ENCODE measurements at regions not wholly inside any gene's neighbourhood (a gene's known extent, or its start where the extent isn't known, plus 50 kb on each side); places are given as distances from the start of the nearest gene placed in this dataset.
A peak's percentile ranks its signal among the peaks of the same experiment; 100 is the strongest.

DNA sequence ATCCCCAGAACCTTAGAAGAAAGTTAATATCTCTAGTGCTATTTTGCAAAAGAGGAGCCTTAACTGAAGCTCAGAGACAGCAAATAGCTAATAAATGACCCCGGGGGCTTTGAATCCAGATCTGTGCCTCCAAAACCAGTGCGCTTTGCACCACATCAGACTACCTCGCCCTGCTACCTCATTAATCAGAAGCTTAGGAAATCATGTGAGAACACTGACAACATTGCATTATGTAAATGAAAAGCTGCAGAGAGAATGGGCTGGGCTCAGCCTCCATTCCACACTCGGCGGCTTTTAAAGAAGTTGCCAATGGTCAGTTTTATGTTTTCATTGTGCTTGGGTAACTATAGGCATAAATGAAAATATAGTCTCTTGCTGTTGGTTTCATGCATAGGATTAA, 54.0 kb upstream of the STMND1 start:
- no peak for DNase-seq

DNA sequence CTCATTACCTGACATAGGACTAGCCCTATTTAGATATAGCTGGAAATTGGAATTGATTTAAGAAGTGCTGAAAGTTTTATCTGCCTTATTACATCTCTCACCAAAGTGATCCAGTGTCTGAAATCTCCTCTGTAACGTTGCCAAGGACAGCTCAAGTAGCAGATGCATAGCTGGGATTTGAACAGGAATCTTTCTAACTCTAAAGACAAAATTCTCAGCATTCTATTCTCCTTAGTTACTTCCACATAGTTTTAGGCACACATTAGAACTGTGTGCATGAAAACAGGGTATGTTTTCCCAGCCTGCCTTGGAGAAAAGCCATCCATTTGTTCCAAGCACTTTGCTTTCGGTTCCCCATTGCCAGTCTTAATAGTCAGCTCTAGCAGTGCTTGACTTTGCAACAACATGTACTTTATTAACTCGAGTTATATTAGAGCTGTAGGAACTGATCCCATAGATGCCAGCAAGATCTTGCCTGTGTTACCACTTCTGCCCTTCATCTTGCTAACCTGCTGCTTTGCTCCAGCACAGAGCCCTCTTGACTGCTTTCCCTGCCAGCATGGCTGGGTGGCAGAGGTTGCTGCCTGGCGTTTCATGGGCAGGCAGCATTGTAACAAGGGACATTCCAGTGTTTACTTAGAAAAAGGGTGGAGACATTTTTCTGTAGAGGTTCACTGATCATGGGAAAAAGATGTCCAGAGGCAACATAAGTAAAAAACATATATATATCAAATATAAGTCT, 56.1 kb upstream of the STMND1 start:
- DNase-seq, result peak; percentile 92

DNA sequence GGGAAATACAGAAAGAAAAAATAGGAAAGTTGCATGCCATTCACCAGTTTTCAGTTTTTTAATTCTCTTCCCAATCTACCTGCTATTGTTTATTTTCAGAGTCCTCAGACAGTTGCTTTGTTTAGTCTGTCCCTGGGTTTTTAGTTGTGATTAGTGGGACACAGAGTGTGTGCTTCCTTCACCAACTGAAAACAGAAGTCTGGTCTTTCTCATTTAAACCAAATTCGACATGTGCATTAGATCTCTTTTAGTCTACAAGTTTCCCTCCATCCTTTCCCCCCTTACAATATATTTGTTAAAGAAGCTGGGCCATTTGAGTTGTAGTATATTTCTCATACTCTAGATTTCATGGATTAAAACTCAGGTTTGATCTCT, 58.7 kb upstream of the STMND1 start:
- DNase-seq, result no peak

DNA sequence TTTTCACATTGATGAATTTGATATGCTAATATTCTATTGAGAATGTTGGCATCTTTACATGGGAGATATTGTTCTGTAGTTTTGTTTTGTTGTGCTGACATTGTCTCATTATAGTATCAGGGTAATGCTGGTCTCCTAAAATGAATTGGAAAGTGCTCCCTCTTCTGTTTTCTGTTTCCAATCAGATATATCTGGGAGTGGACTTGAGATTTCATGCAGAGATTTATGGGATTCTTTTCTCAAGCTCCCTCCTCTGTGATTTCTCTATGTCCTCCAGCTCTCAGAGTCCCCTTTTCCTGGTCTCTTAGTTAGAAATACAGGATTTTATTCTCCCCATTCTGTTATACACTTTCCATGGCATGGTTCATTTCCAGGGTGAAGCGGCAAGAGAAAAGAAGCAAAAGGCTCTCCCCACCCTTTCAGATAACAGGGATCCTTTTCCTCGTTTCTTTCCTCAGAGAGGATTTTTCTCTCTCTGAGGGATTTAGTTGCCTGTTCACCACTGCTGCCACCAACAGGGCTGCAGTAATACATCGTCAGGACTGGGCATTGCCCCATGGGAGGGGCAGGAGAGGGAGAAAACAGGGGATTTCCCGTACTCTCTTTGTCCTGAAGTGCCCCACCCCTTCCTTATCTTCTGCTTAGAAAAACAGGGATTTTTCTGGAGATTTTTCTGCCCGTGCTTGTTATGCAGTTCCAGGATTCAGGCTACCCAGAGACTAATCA, 59.3 kb upstream of the STMND1 start:
- DNase-seq, result peak; percentile 36

DNA sequence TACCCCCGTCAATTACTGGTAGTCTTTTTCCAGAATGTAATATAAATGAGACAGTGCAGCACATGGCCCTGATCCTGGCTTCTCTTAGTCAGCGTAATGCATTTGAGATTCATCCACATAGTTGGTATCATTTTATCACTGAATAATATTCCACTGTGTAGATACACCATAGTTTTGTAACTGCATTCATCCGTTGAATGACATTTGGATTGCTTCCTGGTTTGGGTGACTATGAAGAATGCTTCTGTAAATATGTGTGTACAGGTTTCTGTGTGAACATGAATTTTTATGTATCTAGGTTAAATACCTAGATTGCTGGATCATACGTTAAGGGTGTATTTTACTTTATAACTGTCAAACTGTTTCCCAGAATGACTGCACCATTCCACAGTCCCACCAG, 62.6 kb upstream of the STMND1 start:
- peak; percentile 34 for DNase-seq

GRCh38 chr6:17038316-17038715, 63.5 kb upstream of the STMND1 start:
- peak; percentile 69 for DNase-seq

- no peak for DNase-seq
Observed at GRCh38 chr6:17036065-17036393, 65.8 kb upstream of the STMND1 start.

GRCh38 chr6:17035257-17036064, 66.4 kb upstream of the STMND1 start:
- no peak for DNase-seq

GRCh38 chr6:17033746-17034145, 68.1 kb upstream of the STMND1 start:
- no peak for DNase-seq

DNA sequence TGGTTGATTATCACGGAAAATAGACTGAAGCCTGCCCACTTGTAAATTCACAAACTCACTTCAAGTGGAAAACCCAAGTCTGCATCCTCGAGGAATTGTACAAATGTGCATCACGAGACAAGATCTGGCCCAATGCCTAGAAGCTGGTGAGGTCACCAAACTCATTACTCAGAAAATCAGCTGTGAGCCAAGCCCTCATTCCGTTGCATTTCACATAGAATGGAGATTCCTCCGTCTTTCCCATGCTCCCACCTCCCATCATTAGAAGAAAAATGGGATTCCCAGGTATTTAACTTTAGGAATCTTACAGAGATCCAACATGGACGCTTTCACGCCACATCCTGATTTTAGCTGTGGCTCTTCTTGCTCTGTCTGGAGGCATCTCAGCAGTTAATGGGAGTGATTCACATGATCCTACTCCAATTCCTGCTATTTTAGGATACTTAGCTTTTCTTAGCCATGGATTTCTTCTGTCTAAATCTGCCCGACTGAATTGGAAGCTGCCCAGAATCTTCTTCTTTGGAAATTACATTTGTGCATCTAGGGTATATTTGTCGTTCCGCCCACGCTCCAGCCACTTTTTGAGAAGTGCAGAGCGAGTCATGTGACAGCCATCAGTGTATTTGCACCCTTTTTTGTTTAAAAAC, 68.7 kb upstream of the STMND1 start:
- DNase-seq, result peak; percentile 95

DNA sequence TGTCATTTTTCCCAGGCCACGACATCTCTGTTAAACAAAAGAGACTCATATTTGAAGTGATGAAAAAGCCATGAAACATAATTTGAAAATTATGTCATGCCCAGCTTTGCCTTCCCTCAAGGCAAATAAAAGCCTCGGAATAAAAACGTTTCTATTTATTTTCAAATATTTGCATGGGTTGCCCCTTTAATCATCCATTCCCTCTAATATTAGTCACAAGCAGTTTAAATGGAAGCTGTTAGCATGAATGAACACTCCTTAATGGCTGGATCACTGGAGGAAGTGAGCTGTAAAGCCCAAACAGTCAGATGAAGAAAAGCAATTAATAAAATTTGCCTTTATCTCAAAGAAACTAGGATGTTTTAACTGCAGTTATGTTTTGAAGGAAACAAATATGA, 69.3 kb upstream of the STMND1 start:
- peak; percentile 80 for DNase-seq

DNA sequence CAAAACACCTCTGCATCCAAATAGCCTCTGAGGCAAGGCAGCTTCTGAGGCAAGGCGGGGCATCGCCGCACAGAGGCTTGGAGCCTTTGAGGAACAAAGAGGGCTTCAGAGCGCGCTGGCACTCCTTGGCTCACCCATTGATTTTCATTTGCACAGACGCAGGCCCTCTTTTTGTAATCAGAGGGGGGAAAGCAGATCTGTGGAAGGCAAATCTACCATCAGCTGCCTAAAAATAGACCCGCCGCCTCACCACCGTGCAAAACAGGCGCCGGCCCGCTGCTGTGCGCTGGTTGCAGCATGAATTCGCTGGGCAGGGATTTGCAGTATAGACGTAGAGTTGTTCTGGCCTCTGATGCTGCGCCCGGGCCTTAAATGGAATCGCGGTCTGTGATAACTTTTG, 69.9 kb upstream of the STMND1 start:
- no peak for DNase-seq

DNA sequence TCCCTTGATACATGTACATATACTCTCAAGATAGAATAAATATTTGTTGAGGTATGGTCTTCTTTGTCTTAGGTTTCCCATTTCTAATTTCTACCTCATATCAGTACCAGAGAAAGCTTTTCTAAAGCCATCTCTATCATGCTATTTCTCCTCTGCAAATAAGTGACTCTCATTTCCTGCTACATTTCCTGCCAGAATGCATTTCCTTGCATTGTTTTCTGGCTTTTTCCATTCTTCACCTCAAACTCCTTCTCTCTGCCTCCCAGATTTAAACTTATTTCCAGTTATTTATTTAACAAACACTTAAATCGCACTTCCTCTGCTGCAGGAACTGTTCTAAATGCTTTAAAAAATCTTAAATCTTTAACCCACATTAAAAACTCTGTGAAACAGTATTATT, 74.4 kb upstream of the STMND1 start:
- no peak for DNase-seq

DNA sequence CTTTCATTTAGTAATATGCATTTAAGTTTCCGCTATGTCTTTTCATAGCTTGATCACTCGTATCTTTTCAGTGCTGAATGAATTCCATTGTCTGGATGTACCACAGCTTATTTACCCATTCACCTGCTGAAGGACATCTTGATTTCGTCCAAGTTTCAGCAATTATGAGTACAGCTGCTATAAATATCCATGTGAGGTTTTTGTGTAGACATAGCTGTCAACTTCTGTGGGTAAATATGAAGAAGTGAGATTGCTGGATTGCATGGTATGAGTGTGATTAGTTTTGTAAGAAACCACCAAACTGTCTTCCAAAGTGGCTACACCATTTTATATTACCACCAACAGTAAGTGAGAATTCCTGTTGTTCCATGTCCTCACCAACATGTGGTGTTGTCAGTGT, 79.2 kb upstream of the STMND1 start:
- DNase-seq, result peak; percentile 49

DNA sequence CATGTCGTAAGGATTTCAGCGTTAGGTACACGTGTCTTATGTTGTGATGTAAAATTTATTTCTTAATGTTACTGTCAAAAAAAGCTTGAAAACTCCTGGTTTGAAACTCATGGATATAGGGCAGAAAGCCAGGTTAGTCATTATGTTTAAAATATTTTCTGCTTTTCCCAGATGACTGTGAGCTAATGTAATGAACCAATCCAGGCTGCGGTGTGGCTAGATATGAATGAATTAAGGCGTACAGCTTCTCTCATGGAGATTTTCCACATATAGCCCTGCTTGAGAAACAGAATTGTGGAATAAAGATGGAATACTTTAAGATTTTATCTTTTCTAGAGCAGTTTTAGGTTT, 80.3 kb upstream of the STMND1 start:
- peak; percentile 88 for DNase-seq

DNA sequence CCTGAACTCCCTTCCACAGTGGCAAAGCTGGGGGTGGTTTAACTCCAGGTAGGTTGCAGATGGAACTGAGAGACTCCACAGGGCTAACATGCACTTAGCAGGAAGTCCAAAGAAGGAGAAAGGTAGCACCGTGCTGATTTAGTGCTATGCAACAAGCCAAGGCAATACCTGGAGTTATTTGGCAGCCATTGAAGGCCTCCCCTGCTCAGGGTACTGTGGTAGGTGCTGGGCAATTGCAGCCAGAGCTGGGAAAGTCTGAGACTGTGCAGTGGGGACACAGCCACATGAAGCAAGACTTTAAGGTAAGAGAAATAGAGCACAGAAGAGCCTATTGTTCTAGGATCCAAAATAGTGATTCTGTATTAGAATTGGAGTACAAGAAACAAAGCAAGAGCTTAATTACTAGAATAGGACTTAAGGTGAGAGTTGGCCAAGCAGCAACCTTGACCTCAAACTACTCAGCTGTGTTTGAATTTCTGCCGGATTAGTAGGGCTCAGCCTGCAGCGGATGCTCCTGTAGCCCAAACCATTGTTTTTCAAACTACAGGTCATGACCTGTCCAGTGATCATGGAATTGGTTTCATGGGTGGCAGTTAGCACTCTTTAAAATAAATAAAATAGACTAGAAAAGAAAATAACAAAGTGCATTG, 80.8 kb upstream of the STMND1 start:
- no peak for DNase-seq

- no peak for DNase-seq
Observed at GRCh38 chr6:17018425-17018824, 83.4 kb upstream of the STMND1 start.

DNA sequence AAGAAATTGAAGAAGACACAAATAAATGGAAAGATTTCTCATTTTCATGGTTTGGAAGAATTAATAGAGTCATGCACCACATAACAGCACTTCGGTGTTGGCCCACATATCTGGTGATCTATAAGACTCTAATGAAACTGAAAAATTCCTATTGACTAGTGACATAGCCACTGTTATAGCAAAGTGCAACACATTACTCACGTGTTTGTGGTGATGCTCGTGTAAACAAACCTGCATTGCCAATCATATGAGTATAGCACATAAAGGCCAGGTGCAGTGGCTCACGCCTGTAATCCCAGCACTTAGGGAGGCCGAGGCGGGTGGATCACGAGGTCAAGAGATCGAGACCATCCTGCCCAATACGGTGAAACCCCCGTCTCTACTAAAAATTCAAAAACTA, 84.4 kb upstream of the STMND1 start:
- DNase-seq, result no peak

- DNase-seq, result no peak
Observed at GRCh38 chr6:17015551-17016381, 86.1 kb upstream of the STMND1 start.

DNA sequence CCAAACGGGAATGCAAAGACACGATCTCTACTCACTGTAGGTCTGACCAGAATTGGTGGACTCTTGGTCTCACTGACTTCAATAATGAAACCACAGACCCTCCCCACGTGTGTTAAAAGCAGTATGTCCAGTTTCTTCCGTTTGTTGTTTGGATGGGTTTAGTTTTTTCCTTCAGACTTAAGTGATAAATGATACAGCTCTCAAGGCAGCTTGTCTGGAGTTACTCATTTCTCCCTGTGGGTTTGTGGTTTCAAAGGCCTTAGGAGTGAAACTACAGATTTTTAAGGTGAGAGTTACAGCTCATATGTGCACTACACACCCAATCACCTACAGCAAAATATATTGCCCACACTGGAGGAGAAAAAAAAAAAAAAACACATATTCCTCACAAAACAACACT, 86.7 kb upstream of the STMND1 start:
- peak; percentile 94 for DNase-seq

- peak; percentile 94 for DNase-seq
Observed at GRCh38 chr6:17013701-17014100, 88.1 kb upstream of the STMND1 start.
